ENCODE measurements at regions not wholly inside any gene's neighbourhood (a gene's known extent, or its start where the extent isn't known, plus 50 kb on each side); places are given as distances from the start of the nearest gene placed in this dataset.
A peak's percentile ranks its signal among the peaks of the same experiment; 100 is the strongest.
"Not testable (repeated sequence)": the region's sequence is repeated elsewhere in the genome, so short reads cannot be mapped to it uniquely, and the experiment has no call there.

DNA sequence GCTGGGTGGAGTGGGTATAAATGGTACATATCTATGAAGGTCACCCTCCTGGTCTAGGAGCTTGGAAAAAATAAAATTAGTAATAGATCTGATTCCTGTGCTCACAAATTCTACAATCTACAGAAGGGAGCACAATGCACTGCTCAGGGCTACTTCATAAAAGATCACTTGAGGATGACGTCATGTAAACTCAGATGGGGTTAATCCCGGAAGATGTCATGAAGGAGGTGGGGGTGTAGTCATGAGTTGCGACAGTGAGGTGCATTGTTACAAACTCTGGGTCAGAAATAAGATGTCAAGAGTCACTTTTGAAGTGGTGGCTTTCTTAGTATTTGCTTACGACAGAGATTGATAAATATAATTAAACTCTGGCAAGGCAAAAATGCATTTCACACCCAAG lies 68.2 kb downstream of the LHX9 start:
- DNase-seq, result no peak

DNA sequence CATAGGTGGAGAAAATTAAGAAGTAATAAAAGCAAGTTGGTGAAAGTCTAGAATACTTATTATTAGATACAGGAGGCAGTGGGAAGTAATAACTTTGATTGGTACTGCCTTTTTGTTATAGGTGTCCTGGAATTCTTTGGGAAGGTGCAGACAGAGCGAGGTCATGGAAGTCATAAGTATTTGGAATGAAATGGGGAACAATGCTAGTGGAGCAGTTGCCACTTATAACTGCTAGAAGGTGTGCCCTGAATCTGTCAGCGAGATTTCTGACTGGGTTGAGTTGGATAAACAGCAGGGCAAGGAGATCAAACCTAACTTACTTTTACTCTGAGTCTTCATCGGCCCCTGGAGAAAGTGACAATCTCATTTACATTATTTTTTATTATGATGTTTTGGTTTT lies 69.6 kb downstream of the LHX9 start:
- DNase-seq, result no peak

DNA sequence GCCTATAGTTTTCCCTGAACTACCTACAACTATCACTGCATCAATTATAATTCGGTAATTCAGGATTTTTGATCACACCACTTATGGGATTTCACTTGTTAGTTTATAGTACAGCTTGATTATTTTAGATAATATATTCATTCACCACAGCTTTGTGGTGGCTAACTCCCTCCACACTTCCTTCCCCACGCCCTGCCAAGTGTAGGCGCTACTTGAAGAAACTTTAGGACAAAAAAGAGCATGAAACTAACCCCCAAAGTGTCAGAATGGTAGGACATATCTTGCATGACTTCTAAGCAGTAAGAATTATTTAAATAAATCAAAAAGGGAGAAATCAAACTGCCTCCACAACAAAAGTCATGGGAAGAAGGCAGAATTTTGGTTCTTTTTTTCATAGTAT lies 70.1 kb downstream of the LHX9 start:
- DNase-seq, result no peak

DNA sequence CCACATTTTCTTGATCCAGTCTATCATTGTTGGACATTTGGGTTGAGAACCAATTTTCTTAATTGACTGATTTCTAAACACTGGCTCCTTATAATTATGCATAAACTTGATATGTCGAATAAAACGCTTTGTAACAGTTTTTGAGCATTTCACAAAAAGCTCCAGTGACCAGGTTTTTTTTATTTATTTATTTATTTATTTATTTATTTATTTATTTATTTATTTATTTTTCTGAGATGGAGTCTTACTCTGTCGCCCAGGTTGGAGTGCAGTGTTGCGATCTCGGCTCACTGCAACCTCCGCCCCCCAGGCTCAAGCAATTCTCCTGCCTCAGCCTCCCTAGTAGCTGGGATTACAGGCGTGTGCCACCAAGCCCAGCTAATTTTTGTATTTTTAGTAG lies 71.4 kb downstream of the LHX9 start:
- not testable (repeated sequence) for DNase-seq

DNA sequence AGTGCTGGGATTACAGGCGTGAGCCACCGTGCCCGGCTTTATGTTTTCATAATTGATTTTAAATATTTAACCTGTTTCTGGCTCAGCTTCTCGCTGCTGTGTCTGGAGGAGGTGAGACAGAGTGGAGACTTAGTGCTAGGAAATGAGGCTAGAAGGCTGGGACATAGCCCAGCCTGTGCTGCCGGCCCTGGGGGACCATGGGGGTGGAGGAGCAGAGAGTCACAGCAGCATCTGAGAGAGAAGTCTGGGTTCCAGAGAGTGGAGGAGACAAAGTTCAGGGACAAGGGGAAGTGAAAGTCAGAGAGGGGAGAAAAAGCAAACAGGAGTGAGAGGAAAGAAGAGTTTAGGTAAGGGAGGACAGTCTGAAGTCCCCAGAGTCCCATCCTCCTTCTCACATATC lies 71.9 kb downstream of the LHX9 start:
- no peak for DNase-seq

DNA sequence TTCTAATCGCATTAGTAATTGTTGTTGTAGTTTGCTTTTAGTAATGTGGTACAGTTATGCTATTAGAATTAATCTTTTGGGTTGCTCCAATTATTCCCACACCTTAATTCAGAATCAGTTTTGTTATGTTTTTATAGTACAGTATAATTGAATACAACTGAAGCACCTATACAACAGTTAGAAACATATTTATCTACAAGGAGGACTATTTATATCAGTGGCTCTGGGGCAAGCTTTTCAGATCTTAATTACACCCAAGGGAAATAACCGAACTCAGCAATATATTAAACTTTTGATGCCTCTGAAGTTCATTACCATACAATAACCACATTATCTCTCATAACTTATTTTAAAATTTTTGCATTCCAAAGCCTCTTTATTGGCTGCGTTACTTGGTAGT lies 74.4 kb downstream of the LHX9 start:
- no peak for DNase-seq

DNA sequence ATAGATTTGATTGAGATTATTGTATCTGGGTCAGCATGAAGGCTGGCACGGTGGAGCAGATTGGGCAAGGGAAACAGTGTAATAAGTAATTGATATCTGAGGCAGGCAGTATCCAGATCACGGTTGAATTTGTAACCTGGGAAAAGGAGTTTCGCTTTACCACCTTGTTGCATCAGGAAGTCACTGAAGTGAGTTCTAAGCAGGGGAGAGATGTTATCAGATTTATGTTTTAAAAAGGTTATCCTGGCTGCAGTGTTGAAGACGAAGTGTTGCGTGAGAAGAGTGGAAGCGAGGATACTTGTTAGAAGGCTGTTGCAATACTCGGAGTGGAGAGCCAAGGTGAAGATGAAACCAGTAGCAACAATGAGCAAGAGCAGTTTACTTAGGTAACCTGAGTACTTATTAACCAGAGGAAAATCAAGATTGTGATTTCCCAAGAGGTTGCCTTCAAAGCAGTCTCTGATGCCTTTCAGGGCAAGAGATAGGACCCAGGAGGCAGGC lies 77.8 kb downstream of the LHX9 start:
- no peak for DNase-seq

DNA sequence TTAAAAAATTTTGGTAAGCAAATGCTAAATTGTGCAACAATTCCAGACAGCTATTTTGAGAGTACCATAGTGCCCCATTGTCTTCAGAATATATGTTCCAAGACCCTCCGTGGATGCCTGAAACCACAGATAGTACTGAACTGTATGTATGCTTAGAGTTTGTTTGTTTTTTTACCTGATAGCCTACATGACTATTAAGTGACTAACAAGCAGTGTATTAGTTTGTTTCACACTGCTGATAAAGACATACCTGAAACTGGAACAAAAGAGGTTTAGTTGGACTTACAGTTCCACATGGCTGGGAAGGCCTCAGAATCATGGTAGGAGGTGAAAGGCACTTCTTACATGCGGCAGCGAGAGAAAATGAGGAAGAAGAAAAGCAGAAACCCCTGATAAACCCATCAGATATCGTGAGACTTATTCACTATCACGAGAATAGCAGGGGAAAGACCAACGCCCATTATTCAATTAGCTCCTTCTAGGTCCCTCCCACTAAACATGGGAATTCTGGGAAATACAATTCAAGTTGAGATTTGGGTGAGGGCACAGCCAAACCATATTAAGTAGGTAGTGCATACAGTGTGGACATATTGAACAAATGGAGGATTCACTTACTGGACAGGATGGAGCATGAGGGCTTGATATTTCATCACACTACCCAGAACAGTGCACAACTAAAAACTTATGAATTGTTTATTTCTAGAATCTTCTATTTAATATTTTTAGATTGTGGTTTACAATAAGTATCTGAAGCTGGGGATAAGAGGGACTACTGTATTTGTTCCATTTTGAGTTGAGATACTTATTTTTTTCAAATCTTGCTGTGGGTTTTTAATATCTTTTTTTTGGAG lies 78.5 kb downstream of the LHX9 start:
- DNase-seq, result no peak

DNA sequence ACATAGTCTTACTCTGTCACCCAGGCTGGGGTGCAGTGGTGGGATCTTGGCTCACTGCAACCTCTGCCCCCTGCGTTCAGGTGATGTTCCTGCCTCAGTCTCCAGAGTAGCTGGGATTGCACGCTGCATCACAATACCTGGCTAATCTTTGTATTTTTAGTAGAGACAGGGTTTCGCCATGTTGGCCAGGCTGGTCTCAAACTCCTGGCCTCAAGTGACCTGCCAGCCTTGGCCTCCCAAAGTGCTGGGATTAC lies 79.0 kb downstream of the LHX9 start:
- DNase-seq, result not testable (repeated sequence)

DNA sequence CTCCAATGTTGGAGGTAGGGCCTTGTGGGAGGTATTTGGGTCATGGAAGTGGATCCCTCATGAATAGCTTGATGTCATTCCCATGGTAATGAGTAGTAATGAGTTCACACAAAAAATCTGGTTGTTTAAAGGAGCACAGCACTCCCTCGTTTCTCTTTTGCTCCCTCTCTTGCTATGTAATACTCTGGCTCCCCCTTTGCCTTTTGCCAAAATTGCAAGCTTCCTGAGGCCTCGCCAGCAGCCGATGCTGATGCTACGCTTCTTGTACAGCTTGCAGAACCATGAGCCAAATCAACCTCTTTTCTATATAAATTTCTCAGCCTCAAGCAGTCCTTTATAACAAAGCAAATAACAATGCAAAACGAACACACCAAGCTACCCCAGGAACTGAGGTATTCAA lies 80.9 kb downstream of the LHX9 start:
- no peak for DNase-seq

DNA sequence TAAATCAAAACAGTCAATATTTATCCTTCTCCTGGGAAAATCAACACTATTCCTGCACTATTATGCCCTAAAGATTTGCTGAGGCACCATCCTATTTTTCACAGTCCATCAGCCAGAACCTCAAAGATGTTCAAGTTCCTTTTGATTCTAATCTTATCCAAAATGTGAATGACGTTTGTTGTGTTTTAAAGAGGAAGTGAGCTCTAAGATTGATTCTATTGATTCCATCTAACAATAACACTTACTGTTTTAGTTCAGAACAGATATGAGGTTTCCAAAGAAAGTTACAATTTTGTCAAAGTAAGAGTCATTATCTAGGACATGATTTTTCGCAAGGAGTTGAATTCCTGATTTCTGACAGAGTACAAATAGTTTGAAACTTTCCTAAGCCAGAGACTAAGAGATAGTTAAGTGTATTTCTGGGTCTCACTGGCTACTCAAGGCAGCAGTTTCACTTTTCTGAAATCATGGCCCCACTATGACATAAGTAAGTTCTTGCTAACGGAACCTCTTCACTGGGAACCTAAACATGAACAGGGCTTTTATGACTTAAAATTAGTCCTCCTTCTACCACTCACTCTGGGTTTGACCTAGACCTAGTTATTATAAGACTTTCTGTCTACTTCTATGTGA lies 84.7 kb downstream of the LHX9 start:
- no peak for DNase-seq

DNA sequence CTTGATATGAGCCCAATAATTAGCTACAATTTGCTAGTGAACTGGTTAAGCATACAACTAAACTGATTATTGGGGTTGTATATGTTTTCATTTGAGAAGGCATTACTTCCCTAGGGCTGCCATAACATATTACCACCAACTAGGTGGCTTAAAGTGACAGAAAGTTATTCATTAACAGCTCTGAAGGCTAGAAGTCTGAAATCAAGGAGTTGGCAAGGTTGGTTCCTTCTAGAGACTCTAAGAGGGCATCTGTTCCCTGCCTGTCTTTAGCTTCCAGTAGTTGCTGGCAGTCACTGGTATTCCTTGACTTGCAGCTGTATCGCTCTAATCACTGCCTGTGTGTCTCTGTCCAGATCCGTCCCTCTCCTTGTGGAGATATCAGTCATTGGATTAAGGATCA lies 86.3 kb downstream of the LHX9 start:
- no peak for DNase-seq

DNA sequence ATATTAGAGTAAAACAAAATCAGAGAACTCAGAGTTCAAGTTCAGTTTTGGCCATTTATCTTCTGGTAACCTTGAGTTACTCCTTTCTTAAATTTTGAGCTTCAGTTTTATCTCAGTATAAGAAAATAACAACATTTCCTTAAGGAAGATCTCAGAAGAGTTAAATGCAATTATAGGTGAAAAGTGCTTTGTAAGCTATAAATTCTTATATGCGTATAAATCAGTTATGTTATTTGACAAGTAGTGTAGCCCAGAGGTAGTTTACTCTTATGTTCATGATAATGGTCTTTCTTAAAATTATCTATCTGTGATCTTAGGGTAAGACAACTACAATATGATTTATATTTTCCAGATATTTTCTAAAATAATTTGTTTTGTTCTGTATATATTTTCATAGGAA lies 89.8 kb downstream of the LHX9 start:
- DNase-seq, result no peak

DNA sequence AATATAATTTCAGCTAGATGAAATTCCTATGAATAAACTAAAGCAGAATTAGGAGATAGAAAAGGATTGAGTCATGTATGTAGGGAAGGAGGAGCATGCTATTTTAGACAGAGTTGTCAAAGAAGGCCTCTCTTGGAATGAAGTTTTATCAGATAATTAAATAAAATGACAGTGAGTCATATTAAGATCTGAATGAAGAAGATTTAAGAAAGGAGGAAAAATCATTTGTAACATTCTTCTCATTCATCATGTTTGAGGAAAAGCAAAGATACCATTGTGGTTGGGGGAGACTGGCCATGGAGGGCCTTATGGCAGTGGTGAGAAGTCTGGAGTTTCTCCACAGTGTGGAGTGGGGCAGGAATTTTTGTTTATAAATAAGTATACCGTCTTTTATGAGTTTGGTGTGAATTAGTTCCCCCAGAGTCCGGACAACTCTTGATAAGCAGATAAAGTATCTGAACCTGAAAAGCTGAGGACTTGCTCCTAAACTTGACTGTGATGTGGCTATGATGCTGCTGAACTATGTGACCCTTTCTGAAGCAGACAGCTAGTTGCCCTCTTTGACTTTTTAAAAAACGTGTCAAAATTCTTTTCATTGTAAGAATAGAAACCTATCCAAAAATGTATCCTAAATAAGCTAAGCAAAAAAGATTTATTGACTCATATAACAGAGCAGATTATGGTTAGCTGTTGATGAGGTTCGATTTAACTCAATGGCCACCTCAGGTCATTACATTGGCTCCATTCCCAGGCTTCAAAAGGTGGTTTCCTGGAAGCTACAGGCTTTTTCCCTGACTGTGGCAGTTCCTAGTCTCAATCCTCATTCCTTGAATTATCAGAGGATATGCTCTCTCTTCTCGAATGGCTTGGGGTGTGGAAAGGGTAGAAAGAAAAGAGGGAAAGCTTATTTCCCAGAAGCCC lies 90.8 kb downstream of the LHX9 start:
- no peak for DNase-seq

DNA sequence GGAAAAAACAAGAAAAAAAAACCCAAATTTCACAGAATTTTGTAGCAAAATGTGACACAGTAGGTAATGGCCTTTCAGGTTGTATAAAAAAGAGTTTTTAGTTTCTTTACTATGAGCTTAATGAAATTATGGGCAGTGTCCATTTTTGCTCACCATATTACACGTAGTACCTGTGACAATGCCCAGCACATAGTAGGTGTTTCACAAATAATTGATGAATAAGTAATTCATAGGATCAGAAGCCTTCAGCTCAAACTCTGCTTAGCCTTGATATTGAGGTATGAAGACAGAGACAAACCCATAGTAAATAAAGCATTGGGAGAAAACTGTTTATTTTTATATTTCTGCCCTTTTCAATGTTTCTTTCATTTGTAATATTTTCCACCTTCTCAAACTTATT lies 97.2 kb downstream of the LHX9 start:
- DNase-seq, result no peak

DNA sequence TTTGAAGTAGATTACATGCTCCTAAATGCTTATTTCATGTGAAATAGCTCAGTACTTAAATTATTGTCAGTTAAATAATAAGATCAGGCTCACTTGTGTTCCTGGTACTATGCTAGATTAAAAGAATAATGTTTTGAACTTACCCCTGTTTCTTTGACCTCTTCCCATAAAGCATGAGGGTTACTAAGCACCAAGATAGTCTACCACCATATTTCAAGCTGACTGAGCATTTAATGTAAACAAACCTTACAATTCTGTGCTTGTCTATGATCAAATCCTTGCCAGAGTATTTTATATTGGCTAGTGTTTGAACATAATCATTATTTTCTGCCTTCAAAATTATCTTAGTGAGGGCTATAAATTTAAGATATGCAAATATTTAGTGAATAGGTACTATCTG lies 98.1 kb downstream of the LHX9 start:
- no peak for DNase-seq

DNA sequence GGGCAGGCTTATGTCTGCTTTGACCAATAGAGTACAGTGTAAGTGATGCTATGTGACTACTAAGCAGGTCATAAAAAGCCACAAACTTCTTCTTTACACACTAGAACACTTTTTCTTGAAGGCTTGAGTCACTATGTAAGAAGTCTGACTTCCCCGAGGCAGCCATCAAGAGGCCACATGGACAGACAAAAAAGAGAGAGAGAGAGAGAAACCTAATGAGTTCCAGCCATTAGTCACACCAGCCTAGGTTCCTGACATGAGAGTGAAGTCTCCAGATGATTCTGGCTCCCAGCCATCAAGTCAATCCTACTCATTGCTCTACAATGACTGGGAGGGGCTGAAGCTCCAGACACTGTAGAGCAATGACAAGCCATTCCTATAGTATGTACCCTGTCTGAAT lies 101.4 kb downstream of the LHX9 start:
- no peak for DNase-seq

DNA sequence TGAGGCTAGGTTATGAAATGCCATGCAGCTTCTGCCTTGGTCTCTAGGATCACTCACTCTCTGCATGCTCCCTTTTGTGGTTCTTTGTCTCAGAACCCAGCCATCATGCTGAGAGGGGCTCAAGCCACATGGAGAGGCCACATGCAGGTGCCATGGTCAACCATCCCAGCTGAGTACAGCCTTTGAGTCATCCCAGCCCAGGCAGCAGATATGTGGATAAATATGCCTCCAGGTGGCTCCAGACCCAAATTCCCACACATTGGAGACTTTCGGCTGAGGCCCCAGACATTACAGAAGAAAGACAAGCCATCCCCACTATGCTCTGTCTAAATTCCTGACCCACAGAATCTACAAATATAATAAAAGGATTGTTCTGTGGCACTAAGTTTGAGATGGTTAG lies 102.0 kb downstream of the LHX9 start:
- DNase-seq, result no peak

DNA sequence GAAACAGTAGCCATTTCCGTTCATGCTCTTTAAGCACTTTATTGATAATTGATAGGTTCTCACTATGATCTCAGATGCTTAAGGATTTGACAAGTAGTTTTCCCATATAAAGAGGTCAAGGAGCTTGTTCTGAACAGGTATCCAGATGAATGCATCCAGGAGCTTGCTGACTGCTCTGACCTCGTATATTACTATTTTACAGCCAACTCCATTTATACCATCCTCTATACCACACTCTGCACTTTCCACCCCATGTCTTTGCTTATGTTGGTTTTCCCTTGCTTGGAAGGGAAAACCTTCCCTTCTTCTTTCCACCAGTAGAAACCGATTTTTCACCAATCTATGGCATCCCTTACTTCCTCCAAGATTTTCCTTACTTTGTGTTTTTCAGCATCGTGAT lies 107.2 kb downstream of the LHX9 start:
- DNase-seq, result no peak

DNA sequence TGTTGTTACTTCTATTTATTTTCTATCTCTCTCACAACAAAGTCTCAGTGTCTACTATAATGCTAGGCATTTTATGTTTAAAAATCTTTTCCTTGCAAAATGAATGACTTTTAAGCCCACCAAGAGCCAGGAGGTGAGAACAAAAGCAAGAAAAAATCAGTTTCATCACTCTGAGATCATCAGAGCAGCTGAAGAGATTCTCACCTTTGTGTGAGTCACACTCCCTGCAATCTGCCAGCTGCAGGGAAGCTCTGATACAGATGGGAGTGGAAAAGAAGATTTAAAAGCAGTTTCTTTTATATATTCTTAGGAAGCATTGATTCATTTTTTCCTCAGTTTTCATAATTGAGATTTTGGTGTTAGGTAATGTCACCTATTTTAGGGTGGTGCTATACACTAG lies 107.6 kb downstream of the LHX9 start:
- DNase-seq, result peak; percentile 2

DNA sequence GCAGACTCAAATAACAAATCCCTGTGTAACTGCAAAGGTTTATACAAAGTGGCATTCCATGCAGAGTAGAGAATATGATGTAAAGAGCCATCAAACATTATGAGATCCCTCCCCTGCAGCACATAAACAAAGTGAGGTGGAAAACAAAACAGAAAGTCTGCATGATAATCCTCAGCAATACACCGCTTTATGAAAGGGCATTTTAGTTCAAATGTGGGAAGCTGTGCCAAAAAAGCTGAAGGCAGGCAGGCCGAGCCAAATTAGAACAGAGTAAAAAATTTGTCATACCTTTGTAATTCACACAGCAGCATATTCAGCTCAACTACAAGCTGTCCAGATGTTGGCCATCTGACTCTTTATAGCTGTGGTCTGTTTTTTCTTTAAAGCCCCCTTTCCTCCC lies 113.5 kb downstream of the LHX9 start:
- DNase-seq, result no peak

DNA sequence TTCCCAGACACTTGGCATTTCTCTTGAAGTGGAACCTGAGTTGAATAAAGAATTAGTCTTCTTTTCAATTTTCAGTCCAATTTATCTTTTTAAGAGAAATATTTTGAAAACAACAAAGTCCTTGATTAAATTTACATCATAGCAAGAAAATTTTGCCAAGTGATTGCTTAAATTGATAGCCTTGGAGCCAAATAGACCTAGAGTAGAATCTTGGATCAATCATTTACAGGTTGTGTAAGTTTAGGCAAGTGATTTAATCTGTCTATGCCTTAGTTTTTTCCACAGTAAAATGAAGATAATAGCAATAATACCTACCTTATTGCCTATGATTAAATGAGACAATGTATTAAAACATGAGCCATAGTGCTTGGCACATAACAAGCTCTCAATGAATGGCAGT lies 113.9 kb downstream of the LHX9 start:
- no peak for DNase-seq

DNA sequence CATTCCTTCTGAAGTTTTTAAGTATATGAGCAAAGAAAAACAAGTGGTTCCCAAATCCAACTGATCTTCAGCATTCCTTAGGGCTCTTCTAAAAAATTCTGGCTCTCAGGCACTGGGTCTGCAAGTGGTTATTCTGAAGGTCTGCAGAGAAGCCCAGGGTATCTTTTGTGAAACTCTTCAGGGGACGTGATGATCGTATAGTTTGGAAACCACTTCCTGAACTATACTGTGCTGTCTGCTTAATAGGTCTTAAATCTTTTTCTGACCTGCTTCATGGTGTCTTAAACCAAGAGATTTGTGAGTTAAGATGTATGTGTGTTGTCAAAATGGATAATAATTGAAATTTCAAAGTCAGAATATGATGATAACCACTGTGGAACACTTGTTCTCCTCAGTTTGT lies 115.5 kb downstream of the LHX9 start:
- no peak for DNase-seq

DNA sequence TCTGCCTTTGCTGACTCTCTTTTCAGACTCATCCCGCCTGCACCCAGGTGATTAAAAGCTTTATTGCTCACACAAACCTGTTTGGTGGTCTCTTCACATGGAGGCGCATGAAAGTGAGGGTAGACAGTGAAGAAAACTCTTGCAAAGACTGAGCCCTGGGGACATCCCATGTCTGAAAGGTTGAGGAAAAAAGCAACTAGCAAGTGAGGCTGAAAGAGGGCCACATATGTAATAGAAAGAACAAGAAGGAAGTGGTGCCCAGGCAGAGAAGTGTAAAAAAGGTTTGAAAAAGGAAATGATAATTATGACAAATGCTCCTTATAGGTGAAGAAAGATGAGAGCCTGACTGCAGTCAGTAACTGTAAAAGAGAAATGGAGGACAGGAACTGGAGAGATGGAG lies 115.9 kb upstream of the NEK7 start:
- no peak for DNase-seq

Data from activated CD4-positive, alpha-beta T cell treated with anti-CD3 and anti-CD28 coated beads, Interleukin-10, Interleukin-2, amounts not matched to agents 100 ng/mL and 50 ng/mL, durations not matched to agents 16 hours and 8 hours (primary cell).